Fibroblast of pulmonary artery (primary cell): ENCODE measurements at regions not wholly inside any gene's neighbourhood (a gene's known extent, or its start where the extent isn't known, plus 50 kb on each side); places are given as distances from the start of the nearest gene placed in this dataset.
"Not testable (repeated sequence)": the region's sequence is repeated elsewhere in the genome, so short reads cannot be mapped to it uniquely, and the experiment has no call there.

ENCODE experiments used
- DNase-seq: peaks from one replicate; pipeline ENCODE4 v3.0.0-alpha.2; 2010; ENCODE audit warnings: low read depth
- H3K4me3 ChIP-seq: replicated peaks from 2 replicates; pipeline ENCODE4 v1.5.1; 2011; ENCODE audit warnings: low read depth, mild to moderate bottlenecking, control low read depth, low read length, moderate library complexity
- TF ChIP-seq, protein P1 (sequence below): IDR thresholded peaks from 2 replicates; pipeline ENCODE4 v1.5.1; 2011; ENCODE audit warnings: mild to moderate bottlenecking, control low read depth, low read length, inconsistent platforms; ENCODE audit errors: missing control alignments

- H3K4me3 ChIP-seq, DNase-seq: not testable (repeated sequence)
Measured at GRCh38 chr6:4725136-4725760, 51.0 kb upstream of the CDYL start.

GRCh38 chr6:4724727-4725126 lies 51.5 kb upstream of the CDYL start:
- not testable (repeated sequence) for DNase-seq, H3K4me3 ChIP-seq

DNA sequence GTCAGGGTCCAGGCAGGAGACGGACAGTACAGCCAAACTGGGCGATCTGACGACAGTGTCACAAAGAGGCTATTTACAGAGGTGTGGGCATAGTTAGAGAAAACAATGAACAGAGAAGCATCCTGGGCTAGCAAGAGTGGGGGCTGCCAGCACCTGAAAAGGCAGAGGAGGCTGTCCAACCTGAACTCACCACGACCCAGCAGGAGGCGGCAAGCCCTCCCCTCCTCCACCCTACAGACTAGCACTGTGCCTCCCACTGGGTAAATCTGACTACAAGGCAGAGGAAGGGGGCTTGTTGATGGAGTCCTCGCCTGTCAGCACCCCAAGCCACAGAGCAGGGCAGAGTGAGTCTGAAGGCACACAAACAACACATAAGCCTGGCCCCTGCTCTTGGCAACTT lies 52.8 kb upstream of the CDYL start:
- TF ChIP-seq, protein P1, sequence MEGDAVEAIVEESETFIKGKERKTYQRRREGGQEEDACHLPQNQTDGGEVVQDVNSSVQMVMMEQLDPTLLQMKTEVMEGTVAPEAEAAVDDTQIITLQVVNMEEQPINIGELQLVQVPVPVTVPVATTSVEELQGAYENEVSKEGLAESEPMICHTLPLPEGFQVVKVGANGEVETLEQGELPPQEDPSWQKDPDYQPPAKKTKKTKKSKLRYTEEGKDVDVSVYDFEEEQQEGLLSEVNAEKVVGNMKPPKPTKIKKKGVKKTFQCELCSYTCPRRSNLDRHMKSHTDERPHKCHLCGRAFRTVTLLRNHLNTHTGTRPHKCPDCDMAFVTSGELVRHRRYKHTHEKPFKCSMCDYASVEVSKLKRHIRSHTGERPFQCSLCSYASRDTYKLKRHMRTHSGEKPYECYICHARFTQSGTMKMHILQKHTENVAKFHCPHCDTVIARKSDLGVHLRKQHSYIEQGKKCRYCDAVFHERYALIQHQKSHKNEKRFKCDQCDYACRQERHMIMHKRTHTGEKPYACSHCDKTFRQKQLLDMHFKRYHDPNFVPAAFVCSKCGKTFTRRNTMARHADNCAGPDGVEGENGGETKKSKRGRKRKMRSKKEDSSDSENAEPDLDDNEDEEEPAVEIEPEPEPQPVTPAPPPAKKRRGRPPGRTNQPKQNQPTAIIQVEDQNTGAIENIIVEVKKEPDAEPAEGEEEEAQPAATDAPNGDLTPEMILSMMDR = no peak

GRCh38 chr6:4721368-4721767 lies 54.8 kb upstream of the CDYL start:
- not testable (repeated sequence) for H3K4me3 ChIP-seq, DNase-seq

More for the DNA sequence above, 52.8 kb upstream of the CDYL start:
- DNase-seq = no peak
- H3K4me3 ChIP-seq = no peak overlapping the region

- no peak for DNase-seq
- H3K4me3 ChIP-seq = no peak overlapping the region
- TF ChIP-seq, protein P1 = no peak
Measured at GRCh38 chr6:4719491-4719890, 56.7 kb upstream of the CDYL start.

DNA sequence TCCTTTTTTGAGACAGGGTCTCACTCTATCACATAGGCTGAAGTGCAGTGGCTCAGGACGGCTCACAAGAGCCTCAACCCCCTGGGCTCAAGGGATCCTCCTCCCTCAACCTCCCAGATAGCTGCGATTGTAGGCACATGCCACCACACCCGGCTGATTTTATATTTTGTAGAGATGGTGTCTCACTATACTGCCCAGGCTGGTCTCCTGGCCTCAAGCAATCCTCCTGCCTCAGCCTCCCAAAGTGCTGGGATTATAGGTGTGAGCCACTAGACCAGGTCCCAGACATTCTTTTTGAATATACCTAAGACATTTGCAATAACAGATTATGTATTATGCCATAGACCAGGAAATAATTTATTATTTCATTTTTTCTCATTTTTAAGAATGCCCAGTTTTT lies 58.3 kb upstream of the CDYL start:
- TF ChIP-seq, protein P1 = no peak
- H3K4me3 ChIP-seq = no peak overlapping the region
- no peak for DNase-seq

DNA sequence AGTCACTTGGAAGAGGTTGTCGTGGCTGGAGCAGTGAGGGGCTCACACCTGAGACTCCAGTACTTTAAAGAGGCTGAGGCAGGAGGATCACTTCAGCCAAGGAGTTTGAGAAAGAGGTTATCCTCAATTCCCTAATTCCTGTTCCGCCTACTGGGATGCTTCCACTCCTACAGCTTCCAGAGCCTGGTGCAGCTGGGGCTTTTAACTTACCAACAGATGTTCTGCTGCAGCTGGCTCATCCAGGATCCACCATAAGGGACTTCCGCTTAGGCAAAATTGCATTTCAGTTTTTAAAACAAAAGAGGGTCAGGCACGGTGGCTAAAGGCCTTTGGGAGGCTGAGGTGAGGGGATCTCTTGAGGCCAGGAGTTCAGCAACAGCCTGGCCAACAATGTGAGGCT lies 59.1 kb upstream of the CDYL start:
- TF ChIP-seq, protein P1 = no peak
- no peak for DNase-seq
- H3K4me3 ChIP-seq = no peak overlapping the region

GRCh38 chr6:4714961-4715501 lies 61.2 kb upstream of the CDYL start:
- TF ChIP-seq, protein P1 = no peak
- no peak for DNase-seq
- H3K4me3 ChIP-seq = no peak overlapping the region
